ENCODE measurements at regions not wholly inside any gene's neighbourhood (a gene's known extent, or its start where the extent isn't known, plus 50 kb on each side); places are given as distances from the start of the nearest gene placed in this dataset.

GRCh38 chr3:8343058-8343457, 158.6 kb upstream of the LMCD1 start:
- no peak for TF ChIP-seq EZH2 (IDR thresholded peaks at IDR 0.05; ENCODE audit: insufficient read depth, poor library complexity, severe bottlenecking)
- TF ChIP-seq EZH2phosphoT487 (IDR thresholded peaks at IDR 0.05; ENCODE audit: insufficient read depth, low read depth) = no peak

Measured in GM23248 (cell line).